ENCODE measurements at regions not wholly inside any gene's neighbourhood (a gene's known extent, or its start where the extent isn't known, plus 50 kb on each side); places are given as distances from the start of the nearest gene placed in this dataset.

GRCh38 chr5:15326932-15327331 lies 173.0 kb upstream of the FBXL7 start:
- DNase-seq (ENCODE audit: low read depth): no peak
- TF ChIP-seq, protein P1, sequence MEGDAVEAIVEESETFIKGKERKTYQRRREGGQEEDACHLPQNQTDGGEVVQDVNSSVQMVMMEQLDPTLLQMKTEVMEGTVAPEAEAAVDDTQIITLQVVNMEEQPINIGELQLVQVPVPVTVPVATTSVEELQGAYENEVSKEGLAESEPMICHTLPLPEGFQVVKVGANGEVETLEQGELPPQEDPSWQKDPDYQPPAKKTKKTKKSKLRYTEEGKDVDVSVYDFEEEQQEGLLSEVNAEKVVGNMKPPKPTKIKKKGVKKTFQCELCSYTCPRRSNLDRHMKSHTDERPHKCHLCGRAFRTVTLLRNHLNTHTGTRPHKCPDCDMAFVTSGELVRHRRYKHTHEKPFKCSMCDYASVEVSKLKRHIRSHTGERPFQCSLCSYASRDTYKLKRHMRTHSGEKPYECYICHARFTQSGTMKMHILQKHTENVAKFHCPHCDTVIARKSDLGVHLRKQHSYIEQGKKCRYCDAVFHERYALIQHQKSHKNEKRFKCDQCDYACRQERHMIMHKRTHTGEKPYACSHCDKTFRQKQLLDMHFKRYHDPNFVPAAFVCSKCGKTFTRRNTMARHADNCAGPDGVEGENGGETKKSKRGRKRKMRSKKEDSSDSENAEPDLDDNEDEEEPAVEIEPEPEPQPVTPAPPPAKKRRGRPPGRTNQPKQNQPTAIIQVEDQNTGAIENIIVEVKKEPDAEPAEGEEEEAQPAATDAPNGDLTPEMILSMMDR (IDR thresholded peaks at IDR 0.05; ENCODE audit: control insufficient read depth, extremely low read depth, insufficient read depth): no peak
- H3K4me3 ChIP-seq (ENCODE audit: low read depth, low read length): no peak overlapping the region

DNA sequence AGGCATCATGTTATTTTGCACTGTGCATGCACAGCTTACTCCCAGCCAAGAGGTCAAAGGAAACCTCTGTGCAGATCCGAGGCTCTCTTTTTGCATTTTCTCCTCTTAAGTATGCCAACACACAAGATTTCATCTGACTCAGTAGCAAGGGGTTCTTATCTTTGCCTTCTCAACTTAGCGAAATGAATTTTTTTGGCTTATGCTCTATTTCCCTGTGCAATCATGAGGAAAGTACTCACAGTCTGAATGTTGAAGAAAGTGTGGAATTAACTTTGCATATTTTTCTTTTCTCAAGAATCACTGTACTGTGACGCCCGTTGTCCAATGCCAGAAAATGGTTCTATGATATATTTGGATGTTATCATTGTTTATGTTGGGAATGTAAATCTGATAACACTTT lies 173.5 kb upstream of the FBXL7 start:
- TF ChIP-seq, protein P1 (IDR thresholded peaks at IDR 0.05; ENCODE audit: control insufficient read depth, extremely low read depth, insufficient read depth): no peak
- no peak overlapping the region for H3K4me3 ChIP-seq (ENCODE audit: low read depth, low read length)
- no peak for DNase-seq (ENCODE audit: low read depth)

- H3K4me3 ChIP-seq (ENCODE audit: low read depth, low read length): no peak overlapping the region
- DNase-seq (ENCODE audit: low read depth): no peak
- TF ChIP-seq, protein P1 (IDR thresholded peaks at IDR 0.05; ENCODE audit: control insufficient read depth, extremely low read depth, insufficient read depth): no peak
These were observed 177.6 kb upstream of the FBXL7 start for GRCh38 chr5:15322421-15322820.

DNA sequence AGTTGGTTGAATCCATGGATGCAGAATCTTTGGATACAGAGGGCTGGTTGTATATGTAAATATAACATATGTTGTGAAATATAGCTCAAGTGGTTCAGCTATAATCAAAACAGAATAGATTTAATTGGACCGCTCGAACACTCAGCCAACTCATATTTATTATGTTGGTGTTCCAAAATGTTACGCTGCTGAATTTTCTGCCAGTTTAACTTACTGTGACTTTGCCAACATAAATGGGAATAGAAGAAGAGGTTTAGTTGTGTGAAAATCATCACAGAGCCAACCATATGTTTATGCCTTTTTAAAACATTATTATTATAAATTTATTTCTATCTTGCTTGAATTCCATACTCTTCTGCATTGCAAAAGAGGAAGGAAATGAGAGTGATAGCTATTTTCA lies 178.2 kb upstream of the FBXL7 start:
- TF ChIP-seq, protein P1 (IDR thresholded peaks at IDR 0.05; ENCODE audit: control insufficient read depth, extremely low read depth, insufficient read depth): no peak
- no peak for DNase-seq (ENCODE audit: low read depth)
- no peak overlapping the region for H3K4me3 ChIP-seq (ENCODE audit: low read depth, low read length)

- H3K4me3 ChIP-seq (ENCODE audit: low read depth, low read length): no peak overlapping the region
These were observed 179.1 kb upstream of the FBXL7 start for GRCh38 chr5:15320871-15321270.

DNA sequence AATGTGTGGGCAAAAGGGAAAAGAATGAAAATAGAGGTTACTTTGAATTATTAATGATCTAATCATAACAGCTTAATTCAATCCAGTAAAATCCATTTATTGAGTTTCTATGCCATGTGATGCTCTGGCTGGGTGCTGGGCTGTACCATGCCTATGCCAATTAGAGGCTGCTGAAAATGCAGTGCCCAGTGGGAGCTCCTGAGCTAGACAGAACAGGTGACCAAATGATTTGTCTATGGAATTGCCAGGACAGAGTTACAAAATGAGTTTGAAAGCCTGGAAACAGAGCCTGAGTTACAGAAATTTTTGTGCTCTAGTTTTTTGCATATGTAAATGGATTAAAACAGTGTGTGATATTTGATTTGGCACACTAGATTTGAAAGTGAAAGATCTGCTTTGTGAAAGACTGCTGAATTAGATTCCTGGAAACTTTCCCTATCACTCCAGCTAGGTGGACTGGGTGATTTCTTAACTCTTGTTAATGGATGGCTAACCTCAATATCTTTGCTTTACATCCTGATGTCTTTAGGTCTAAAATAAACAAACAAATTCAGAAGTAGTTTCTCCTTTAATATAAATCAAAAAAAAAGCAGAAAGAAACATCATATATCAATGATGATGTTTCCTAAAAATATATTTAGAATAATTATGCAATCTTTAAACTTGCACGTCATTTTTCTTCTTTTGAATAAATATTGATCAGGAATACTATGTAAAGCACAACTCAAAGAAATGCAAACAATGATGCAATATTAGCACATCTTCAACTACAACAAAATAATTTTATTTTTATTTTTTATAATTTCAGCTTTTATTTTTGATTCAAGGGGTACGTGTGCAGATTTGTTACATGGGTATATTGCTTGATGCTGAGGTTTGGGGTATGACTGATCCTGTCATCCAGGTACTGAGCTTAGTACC lies 194.8 kb upstream of the FBXL7 start:
- DNase-seq (ENCODE audit: low read depth): no peak

More at GRCh38 chr5:15320871-15321270, 179.1 kb upstream of the FBXL7 start:
- DNase-seq (ENCODE audit: low read depth): no peak
- TF ChIP-seq, protein P1 (IDR thresholded peaks at IDR 0.05; ENCODE audit: control insufficient read depth, extremely low read depth, insufficient read depth): no peak

More for the DNA sequence above, 194.8 kb upstream of the FBXL7 start:
- H3K4me3 ChIP-seq (ENCODE audit: low read depth, low read length): no peak overlapping the region
- TF ChIP-seq, protein P1 (IDR thresholded peaks at IDR 0.05; ENCODE audit: control insufficient read depth, extremely low read depth, insufficient read depth): no peak
